ENCODE measurements at regions not wholly inside any gene's neighbourhood (a gene's known extent, or its start where the extent isn't known, plus 50 kb on each side); places are given as distances from the start of the nearest gene placed in this dataset.

DNA sequence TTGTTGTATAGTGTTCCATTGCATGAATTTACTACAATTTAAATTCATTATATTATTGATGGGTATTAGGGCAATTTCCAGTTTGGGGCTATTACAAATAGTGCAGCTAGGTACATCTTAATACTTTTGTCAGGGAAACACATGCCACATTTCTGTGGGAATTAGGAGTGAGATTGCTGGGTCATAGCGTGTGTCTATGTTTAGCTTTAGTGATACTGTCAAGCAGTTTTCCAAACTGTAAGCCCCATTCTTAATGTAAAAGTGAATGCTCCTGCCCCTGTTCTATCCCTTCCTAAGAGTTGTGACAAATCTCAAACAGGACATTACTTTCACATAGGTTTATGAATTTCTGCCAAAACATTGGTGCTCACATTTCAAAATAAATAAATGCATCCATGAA is 184.5 kb upstream of the ANKRD28 start:
- H3K4me2 ChIP-seq = no peak overlapping the region
- no peak overlapping the region for H3K27ac ChIP-seq
- H4K20me1 ChIP-seq (ENCODE audit: insufficient read depth) = no peaks in the 10 kb centered on the region
- H3K27me3 ChIP-seq (ENCODE audit: insufficient read depth, low read depth) = no peaks in the 10 kb centered on the region
- H3K4me3 ChIP-seq (IDR thresholded peaks at IDR 0.05; ENCODE audit: insufficient read depth, low read depth, low read length) = no peak overlapping the region
- H2AFZ ChIP-seq (ENCODE audit: low read depth) = no peak overlapping the region
- H3K9ac ChIP-seq = no peak overlapping the region
- H3K4me1 ChIP-seq (ENCODE audit: low read depth, poor library complexity, severe bottlenecking) = no peaks in the 10 kb centered on the region
- no peaks in the 10 kb centered on the region for H3K79me2 ChIP-seq (ENCODE audit: insufficient read depth, low read depth)
- no peaks in the 10 kb centered on the region for H3K36me3 ChIP-seq (ENCODE audit: insufficient read depth)
- TF ChIP-seq CTCF (conservative IDR thresholded peaks at IDR 0.05; ENCODE audit: low read depth, low read length) = no peak

GRCh38 chr3:15982667-15983196 is 185.0 kb upstream of the ANKRD28 start:
- H2AFZ ChIP-seq (ENCODE audit: low read depth) = no peak overlapping the region
- H4K20me1 ChIP-seq (ENCODE audit: insufficient read depth) = no peaks in the 10 kb centered on the region
- H3K9ac ChIP-seq = no peak overlapping the region
- no peak overlapping the region for H3K4me3 ChIP-seq (IDR thresholded peaks at IDR 0.05; ENCODE audit: insufficient read depth, low read depth, low read length)
- H3K27me3 ChIP-seq (ENCODE audit: insufficient read depth, low read depth) = no peaks in the 10 kb centered on the region
- no peaks in the 10 kb centered on the region for H3K79me2 ChIP-seq (ENCODE audit: insufficient read depth, low read depth)
- no peak overlapping the region for H3K4me2 ChIP-seq
- H3K36me3 ChIP-seq (ENCODE audit: insufficient read depth) = no peaks in the 10 kb centered on the region
- TF ChIP-seq CTCF (conservative IDR thresholded peaks at IDR 0.05; ENCODE audit: low read depth, low read length) = no peak
- H3K27ac ChIP-seq = no peak overlapping the region
- H3K4me1 ChIP-seq (ENCODE audit: low read depth, poor library complexity, severe bottlenecking) = no peaks in the 10 kb centered on the region

DNA sequence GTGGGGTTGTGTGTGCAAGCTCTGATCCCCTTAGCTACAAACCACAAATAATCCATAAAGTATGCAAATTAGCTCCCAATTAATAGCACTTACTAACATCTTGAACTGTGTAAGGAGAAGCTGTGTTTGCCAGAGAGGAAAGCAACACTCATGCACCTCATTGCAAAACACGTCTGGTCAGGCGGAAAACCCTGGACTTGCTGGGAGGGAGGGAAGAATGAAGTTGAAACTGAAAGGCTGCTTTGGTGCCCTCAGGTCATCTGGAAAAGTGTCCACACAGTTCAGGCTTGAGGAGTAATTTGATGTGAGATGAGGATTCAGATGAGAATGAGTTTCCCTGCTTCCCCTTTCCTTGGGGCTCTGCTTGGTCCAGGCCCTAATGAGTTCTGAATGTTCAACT is 185.5 kb upstream of the ANKRD28 start:
- Histone ChIP-seq H3K9ac (no peak overlapping the region), H3K36me3 (ENCODE audit: insufficient read depth) (no peaks in the 10 kb centered on the region), H3K27ac (no peak overlapping the region), H2AFZ (ENCODE audit: low read depth) (no peak overlapping the region), H3K4me2 (no peak overlapping the region), H3K4me1 (ENCODE audit: low read depth, poor library complexity, severe bottlenecking) (no peaks in the 10 kb centered on the region), H3K79me2 (ENCODE audit: insufficient read depth, low read depth) (no peaks in the 10 kb centered on the region), H4K20me1 (ENCODE audit: insufficient read depth) (no peaks in the 10 kb centered on the region), H3K27me3 (ENCODE audit: insufficient read depth, low read depth) (no peaks in the 10 kb centered on the region), H3K4me3 (IDR thresholded peaks at IDR 0.05; ENCODE audit: insufficient read depth, low read depth, low read length) (no peak overlapping the region)
- TF ChIP-seq CTCF (conservative IDR thresholded peaks at IDR 0.05; ENCODE audit: low read depth, low read length) = no peak

DNA sequence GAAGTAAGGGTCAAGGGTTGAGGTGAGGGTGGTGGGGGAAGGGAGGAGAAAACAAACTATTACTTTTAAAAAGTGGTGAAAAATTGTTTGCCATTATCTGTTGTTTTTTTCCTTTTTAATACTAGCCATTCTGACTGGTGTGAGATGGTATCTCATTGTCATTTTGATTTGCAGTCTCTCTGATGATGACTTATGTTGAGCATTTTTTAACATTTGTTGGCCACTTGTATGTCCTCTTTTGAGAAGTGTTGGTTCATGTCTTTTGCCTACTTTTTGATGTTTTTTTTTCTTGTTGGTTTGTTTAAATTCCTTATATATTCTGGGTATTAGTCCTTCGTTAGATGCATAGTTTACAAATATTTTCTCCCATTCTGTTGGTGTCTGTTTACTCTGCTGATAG is 185.9 kb upstream of the ANKRD28 start:
- Histone ChIP-seq H4K20me1 (ENCODE audit: insufficient read depth) (no peaks in the 10 kb centered on the region), H2AFZ (ENCODE audit: low read depth) (no peak overlapping the region), H3K79me2 (ENCODE audit: insufficient read depth, low read depth) (no peaks in the 10 kb centered on the region), H3K36me3 (ENCODE audit: insufficient read depth) (no peaks in the 10 kb centered on the region), H3K27me3 (ENCODE audit: insufficient read depth, low read depth) (no peaks in the 10 kb centered on the region), H3K27ac (no peak overlapping the region), H3K4me3 (IDR thresholded peaks at IDR 0.05; ENCODE audit: insufficient read depth, low read depth, low read length) (no peak overlapping the region), H3K9ac (no peak overlapping the region), H3K4me2 (no peak overlapping the region), H3K4me1 (ENCODE audit: low read depth, poor library complexity, severe bottlenecking) (no peaks in the 10 kb centered on the region)
- TF ChIP-seq CTCF (conservative IDR thresholded peaks at IDR 0.05; ENCODE audit: low read depth, low read length) = no peak
